ENCODE measurements at regions not wholly inside any gene's neighbourhood (a gene's known extent, or its start where the extent isn't known, plus 50 kb on each side); places are given as distances from the start of the nearest gene placed in this dataset.

DNA sequence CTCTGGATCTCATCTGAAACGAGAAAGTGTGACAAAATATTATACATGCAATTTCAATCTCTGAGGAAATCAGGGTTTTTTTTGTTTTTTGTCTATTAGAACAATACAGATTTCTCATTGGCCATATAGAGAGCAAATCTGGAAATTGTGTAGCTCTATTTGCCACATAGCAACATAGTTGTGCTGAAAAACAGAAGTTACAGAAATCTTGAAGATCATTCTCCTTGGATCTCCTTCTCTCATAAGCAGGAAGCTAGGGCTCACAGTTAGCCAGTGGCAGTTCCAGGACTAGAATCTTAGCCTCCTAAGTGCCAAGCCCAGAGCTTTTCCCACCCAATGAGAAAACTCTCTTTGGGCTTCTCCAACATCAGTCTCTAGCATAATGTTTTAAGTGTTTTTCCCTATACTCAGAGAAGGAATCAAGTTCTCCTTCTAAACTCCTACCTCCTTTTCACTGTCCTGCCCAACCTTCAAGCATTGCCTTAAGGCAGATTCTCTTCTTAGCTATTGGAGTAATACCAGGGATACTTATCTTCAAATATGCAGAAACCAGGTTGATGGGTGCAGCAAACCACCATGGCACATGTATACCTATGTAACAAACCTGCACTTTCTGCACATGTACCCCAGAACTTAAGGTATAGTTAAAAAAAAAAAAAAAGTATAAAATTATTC lies 211.6 kb downstream of the ALDH8A1 start:
- DNase-seq, result no peak

DNA sequence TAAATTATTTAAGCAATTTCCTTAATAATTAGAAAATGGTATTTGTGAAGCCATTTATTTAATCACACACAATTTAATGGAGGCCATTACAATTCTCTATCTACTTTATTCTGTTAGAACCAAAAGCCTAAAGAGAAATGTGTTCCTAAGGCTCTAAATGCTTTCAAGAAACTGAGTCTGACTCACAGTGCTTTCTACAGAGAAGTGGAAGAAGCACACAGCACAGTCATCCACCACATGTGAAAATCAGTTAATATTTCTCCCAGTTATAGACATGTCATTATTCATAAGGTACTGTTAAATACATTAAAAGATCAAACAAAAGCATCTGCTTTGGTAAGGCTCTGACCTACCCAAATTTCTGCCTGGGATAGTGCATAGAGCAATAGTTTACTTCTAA lies 214.4 kb downstream of the ALDH8A1 start:
- no peak for DNase-seq

DNA sequence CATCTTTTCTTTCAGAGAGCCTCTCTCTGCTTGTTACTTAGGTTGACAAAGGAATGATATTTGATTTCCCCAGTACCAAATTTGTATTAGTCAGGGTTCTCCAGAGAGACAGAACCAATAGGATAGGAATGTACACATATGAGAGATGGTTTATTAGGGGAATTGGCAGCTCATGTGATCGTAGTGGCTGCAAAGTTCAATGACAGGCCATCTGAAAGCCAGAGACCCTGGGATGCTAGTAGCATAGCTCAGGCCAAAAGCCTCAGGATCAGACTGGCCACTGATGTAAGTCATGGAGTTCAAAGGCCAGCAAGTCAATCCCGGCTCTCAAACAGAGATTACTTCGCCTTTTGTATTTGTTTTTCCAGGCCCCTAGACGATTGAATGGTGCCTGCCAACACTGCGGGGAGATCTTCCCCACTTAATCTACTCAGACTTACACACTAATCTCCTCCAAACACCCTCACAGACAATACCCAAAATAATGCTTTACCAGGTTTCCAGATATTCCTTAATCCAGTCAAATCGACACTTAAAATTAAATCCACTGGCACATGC lies 215.5 kb downstream of the ALDH8A1 start:
- no peak for DNase-seq

DNA sequence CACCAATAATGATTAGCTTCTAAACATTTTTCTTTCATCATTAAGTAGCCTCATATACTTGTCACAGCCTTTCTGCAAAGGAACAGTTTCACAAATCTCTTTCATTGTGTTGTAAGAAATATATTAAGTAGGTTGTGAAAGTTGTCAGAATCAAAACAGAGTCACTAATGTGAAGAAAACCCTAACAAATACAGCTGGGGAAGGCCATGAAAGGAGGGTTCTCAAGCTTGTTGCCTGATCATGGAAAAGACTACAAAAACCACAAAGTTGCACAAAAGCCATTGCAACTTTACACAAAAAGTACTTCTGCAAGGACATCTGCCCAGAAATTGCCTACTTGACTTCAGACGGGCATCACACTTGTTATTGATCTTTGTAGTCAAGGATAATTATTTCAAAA lies 216.1 kb downstream of the ALDH8A1 start:
- no peak for DNase-seq

DNA sequence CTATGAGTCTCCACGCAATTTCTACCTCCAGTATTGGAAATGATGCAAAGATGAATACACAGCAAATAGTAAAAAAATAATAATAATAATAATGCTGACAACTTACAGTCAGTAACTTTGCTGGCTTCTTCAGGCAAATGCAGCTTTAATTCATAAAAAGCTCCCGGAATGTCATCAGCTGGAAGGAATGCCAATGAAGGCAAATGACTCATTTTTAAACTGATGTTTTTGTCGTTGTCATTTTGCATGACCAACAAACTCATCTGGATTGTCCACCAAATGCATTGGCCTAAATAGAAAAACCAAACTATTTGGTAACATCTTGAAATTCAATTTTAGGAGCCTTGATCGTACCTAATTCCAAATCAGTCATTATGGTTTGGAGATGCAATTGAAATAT lies 217.1 kb downstream of the ALDH8A1 start:
- DNase-seq, result no peak

DNA sequence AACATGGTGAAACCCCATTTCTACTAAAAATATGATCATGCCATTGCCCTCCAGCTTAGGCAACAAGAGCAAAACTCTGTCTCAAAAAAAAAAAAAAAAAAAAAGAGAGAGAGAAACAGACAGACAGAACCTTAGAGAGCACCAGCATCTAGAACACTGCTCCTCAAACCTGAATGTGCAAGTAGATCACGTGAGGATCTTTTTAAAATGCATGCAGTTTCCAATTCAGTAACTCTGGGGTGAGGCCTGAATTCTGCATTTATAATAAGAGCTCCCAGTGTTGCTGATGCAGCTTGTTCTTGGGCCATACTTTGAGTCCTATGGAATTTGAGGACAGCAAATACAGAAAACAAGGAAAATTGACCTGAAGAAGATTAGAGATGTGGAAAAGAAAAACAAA lies 218.3 kb downstream of the ALDH8A1 start:
- no peak for DNase-seq

DNA sequence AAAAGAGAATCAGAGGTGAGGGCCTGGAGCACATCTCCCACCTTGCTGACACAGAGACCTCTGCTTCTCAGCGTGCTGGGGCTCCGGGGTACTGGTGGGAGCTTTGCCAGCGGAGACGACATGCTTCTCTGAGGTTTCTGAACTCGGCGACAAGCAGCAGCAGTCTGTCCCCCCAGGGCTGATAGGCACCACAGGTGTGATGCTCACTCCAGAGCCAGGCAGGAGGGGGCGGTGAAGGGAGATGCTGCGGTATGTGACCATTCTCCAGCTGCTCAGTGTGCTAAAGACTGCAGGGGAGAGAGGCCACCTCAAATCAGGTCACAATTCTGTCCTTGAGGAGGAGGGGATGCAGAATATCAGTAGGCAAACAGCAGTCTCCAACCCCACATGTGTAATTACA lies 219.9 kb downstream of the ALDH8A1 start:
- DNase-seq, result no peak

DNA sequence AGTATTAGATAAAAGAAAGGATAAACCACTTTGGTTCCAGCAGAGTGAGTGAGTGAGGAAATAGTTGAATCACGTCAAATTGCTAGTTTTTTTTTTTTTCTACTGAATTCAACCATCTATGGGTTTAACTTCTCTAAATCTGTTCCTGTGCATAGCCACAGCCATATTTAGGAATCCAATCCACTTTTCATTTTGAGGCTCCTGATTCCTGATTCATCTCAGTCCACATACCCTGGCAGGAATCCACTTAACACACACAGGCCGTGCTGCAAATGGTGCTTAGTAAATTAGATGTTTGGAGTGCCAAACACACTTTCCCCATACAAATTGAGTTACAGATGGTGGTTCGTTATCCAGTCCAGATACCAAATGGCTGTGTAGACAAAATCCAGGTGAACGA lies 220.3 kb downstream of the ALDH8A1 start:
- no peak for DNase-seq

DNA sequence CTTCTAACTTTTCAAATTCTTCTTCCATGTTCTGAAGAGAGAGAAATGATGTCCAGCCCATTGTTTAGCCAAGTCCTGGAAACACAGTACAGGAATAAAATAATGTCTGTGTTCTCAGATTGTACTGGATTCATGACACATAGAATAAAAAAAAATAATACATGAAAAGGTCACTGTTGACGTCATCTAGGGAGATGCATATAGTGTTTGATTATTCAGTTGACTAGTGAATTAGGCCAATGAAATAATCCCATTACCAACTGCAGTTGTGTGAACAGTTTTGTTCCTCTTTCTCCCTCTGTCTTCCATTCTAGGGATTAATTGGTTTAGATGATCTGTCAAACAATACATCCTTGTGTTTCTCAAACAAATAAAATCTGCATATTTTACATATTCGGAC lies 222.8 kb downstream of the ALDH8A1 start:
- DNase-seq, result no peak

DNA sequence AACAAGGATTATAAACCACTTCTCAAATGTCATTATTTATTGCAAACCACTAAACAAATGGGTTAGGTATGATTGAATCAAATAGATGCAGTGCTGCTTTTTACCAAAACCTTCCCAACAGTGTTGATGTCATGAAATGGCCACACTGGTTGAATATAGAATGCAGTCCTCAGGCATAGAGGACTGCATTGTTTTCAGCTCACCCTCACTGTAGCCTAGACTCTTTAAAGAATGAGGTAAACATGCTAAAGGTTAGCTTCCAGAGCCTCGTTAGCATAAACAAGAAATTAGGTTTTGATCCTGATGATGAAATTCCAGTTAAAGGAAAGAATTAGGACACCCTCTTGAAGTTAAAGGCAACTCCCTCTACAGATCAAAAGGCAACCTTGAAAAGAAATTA lies 224.3 kb downstream of the ALDH8A1 start:
- no peak for DNase-seq

DNA sequence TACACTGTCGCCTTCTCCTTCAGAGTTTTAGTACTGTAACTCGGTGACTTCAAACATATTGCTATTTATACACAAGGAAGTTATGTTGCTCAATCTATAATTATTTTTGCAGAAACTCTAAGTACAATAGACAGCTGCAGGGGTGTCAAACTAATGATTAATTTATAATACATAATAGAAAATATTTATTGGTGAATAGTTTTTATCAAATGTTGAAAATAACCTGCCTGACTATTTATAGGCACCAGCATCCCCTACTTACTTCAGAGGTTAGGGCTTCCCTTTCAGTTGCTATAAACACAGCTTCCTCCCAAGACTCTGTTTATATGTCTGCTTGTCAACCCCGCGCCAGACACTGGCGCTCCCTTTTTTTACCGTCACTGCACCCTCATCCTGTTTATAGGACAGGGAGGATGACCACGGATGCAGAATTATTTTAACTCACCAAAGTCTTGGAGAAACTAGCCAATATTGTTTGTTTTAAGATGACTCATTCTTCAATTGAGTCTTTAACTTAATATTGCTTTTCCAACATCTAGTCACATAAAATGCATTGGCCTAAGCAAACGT lies 225.0 kb downstream of the ALDH8A1 start:
- DNase-seq, result no peak

DNA sequence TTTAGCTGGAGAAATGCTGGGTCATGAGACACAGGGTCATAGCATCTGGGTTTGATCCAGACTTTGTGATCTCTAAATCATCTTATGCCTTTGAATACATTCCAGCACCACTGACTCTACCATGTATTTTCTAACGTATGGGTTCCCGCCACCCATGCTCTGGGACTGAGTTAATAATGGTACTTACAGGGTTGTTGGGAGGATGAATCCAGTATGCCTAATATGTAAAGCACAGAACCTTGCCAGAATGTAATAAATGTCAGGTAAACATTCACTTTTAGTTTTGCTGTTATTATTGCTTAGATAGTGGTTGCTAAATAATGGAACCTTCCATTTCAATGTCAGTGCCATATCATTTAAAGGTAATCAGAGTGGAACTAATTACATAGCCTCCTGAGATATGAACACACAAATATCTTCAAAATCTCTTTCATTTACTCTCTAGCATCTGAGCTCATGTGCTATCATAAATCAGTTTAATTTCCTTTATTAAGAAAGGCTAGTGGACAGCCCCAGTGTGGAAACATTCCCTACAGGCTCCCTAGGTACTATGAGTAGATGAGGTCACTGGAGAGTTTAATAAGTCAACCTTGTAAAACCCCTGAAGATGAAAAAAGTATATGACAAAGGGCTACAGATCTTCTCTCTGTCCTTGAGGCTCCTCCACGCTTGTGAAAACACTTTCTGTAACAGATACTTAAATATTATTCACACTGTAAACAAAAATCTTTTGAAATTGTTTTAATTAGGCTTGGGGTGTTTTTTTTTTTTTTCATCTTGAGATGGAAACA lies 226.6 kb downstream of the ALDH8A1 start:
- peak; percentile 44 for DNase-seq

DNA sequence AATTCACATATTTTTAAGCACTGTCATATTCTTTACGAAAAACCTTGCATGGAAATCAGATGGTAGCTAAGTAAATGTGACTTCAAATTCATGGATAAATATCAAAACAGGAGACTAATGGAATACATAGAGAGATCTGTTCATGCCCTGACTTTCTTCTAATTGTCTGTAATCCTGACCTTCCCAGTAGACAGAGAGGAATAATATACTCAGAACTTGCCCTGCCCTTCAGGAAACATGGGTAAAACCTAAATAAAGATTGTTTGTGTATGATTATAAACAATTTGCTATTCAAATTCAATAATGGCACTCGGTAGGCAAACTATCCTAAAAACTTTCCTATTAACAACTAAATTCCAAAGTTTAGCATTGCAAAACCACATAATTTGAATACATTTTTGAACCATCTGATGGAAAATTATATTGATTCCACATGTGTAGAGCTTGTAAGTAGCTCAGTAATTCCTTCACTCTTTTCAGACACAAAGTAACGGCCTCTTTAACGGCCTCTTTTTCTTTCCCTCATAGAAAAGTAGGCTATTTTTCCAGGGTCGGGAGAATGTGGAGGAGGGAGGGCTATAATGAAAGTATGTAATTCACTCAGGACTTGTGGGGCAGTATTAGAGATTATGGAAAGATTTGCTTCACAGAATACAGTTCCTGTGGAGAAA lies 227.6 kb downstream of the ALDH8A1 start:
- DNase-seq, result no peak

DNA sequence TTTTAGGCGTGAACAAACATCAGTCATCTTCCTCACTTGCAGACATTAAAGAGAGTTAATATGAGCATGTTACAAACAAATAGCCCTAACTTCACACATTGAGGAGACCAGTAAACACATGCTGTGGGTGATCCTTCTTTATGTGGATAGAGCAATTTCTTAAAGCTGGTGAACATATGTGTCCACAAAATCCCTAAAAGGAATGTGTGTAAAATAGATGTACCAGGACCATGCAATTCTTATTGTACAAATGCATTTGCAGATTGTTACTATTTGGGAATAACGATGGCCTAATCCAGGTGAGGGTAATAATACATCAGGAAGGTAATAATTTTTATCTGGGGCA lies 228.9 kb downstream of the ALDH8A1 start:
- DNase-seq, result no peak

DNA sequence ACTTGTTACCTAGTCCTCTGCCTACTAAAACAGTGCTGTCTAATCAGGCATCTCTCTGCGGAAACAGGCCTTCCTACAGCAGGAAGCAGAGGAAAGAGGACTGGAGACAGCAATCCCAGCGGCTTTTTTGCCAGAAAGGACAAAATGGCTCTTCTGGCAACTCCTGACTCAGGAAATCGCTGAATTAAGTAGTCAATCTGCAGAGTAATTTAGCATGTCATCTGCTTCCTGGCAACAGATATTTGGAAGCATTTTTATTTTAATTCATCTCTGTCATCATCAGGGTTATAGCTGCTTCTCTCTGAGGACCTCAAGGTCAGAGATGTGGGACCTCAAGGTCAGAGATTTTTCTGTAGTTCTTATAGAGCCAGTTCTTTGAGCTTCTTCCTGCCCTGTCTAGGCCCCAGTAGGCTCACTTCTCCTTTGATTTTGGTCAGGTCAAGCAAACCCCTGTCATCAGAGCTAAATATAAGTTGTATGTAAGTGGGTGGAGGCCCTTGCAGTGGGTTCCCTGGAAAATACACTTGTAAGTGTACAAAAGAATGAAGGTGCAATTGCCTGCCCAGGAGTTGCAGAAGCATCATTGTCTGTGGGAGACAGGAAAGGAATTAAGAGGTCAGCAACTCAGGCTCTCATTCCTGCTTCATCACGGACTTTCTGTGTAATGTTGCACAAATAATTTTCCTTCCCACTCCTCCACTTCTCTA lies 229.4 kb downstream of the ALDH8A1 start:
- no peak for DNase-seq

DNA sequence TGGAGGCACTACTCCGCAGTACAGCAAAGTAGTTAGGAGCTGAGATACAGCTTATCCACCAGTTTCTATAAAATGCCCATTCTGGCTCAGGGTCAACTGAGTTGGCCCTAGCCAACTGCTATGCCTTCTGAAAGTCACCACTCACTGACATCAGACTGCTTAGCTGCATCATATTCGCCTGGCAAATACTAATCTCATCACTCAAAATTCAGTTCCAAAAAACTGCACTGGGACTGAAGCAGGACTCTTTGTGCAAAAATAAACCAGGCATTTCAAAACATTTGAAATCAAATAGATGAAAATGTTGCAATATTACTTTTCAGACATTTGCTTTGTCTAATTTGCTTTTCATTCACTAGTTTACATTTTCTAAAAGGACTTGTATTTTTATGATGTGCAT lies 230.0 kb downstream of the ALDH8A1 start:
- no peak for DNase-seq

DNA sequence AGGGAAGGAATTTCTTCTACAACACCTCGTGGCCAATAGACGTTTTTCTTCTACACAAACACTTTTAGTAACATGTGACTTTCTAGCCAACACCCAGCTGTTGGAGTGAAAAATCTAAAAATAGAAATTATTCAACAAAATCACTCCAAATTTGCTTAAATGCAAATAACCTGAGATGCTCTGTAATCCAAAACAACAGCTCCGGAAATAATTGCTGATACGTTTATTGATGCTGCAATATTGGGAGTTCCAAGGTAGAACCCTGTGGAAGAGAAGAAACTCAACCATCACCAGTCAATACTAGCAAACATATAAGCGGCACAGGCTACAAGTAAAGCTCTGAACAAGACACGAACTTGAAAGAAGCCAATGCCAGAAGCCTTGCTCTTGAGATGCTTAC lies 230.6 kb downstream of the ALDH8A1 start:
- DNase-seq, result no peak

DNA sequence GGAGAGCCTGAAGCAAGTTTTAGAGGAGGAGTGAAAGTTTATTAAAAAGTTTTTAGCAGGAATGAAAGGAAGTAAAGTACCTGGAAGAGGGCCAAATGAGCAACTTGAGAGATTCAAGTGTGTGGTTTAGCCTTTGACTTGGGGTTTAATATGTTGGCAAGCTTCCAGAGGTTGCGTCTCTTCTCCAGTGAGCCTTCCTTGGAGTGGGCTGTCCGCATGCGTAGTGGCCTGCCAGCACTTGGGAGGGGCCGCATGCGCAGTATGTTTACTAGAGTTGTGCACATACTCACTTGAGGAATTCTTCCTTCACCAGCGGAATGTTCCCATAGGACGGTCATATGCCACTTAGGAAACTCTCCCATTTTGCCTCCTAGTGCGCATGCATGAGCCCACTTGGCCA lies 235.2 kb downstream of the ALDH8A1 start:
- no peak for DNase-seq

DNA sequence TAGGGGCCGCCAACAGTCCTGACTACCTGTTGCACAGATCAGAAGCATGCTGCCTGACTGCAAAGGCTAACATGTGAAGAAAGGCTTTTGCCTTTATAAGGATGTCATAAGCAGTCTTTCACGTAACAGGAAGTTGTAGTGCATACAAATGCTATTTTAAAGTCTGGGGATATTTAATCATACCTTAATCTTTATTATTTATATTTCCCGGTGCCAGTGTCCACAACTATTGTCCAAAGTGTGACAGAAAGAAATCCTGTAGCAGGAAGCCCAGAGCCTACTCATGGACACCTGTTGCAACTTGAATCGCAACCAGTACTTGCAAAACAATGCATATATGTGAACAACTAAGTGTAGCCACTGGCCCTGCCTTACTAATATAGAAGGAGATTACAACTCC lies 235.8 kb downstream of the ALDH8A1 start:
- DNase-seq, result no peak

DNA sequence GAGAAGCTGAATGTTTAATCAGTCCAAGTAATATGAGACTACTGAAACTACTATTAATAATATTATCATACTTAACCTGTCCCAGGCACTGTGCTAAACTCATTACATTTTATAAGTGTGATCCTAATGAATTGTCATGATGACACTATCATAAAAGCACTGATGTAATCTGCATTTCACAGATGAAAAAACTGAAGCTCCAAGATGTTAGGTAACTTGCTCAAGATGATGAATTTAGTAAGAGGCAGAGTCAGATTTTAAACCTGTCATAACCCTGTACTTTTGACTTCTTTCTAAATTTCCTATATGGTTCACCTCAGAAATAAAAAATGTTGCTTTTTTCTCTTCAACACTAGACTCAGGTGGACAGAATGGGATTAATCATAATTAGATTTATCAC lies 237.6 kb downstream of the ALDH8A1 start:
- DNase-seq, result no peak

DNA sequence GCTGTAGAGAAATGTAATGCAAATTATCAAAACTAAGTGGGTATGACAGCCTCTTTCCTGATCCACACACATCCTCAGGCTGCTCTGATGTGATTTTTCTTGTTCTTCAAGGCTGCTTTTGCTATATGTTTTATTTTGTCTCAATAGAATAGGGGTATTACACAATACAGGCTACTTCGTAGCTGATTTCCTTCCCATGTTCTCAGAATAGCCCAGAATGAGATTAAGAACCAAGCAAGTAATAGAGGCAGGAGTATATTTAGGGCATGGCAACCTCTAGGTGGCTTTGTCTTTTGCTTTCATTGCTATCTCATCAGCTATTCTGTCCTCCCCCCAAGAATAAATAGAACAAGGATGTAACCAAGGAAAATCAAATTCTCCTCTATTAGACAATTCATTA lies 241.8 kb downstream of the ALDH8A1 start:
- no peak for DNase-seq

DNA sequence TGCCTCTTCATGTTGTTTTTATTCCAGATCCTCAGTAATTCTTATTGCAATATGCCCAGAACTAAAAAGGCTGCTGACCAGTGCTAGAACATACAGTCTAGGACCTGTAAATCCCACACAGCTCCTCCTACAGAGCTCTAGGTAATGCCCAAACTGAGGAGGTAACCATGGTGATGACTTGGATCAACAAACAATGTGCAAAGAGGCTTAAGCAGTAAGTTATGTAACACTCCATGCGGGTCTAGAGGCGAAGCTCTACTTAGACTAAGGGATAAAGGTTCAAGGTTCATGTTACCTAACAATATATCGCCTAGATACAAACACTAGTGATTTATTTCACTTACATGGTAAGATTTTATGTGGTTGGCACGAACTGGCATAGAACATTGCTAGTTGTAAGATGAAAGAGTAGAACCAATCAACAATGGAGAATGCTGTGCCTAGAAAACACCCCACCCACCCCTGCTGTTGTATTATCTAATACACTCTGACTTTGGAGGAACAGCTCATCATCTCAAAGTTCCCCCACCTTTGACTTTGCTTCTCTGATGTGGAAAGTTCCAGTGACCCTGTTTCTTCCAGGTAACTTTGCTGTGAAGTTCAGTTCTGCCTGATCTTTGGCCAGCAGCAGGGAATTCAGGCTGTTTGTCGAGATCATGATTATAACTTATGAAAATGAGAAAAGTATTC lies 242.4 kb downstream of the ALDH8A1 start:
- DNase-seq, result no peak
